ENCODE measurements at regions not wholly inside any gene's neighbourhood (a gene's known extent, or its start where the extent isn't known, plus 50 kb on each side); places are given as distances from the start of the nearest gene placed in this dataset.

DNA sequence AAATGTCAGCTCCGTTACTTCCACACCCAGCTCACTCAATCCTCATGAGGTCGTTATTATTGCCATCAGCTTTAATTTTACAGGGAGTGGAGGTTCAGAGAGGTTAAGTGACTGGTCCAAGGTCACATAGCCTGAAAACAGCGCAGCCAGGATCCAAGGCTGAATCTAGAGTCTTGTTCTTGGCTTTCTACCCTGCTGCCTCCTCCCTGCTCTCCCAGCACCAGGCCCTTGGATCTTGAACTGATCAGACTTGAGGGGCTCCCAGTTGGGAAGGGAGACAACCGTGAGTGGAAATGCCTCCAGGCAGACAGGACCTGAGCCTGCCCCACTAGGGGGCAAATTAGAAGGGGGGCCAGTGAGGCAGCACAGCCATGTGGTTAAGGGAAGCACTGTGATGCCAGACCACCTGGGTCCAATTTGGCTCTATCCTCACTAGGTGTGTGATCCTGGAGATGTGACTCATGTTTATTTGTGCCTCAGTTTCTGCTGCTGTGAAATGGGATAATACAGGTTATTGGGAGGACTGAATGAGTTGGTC is 135.6 kb upstream of the PTPN1 start:
- DNase-seq (ENCODE audit: low read depth) = no peak

DNA sequence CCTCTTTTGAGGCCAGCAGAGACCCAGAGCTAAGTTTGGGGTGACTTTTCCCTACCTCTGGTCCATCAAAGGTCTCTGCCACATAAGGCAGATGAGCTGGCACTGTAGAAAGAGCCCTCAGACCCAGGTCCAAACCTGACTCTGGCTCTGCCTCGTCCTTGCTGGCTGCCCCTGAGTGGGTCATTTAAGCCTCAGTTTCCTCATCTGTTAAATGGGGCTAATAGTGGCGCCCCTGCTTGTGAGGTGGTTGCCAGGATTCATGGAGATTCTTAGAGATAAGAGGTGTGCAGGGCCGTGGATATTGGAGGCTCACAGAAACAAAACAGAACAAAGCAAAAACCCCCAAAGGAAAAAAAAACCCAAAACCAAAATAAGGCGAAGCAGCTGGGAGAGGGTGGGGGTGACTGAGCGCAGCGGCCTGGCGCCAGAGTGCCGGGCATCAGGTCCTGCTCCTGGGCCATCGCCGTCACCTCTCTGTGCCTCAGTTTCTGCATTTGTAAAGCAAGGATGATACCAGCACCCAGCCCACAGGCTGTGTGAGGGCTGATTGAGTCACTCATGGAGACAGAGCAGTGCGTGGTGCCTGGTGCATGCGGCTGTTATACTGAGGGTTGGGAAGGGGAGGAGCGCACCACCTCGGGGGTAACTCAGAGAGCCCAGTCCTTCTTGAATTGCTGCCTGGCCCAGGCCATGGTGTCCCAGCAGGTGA is 133.8 kb upstream of the PTPN1 start:
- DNase-seq (ENCODE audit: low read depth) = no peak

DNA sequence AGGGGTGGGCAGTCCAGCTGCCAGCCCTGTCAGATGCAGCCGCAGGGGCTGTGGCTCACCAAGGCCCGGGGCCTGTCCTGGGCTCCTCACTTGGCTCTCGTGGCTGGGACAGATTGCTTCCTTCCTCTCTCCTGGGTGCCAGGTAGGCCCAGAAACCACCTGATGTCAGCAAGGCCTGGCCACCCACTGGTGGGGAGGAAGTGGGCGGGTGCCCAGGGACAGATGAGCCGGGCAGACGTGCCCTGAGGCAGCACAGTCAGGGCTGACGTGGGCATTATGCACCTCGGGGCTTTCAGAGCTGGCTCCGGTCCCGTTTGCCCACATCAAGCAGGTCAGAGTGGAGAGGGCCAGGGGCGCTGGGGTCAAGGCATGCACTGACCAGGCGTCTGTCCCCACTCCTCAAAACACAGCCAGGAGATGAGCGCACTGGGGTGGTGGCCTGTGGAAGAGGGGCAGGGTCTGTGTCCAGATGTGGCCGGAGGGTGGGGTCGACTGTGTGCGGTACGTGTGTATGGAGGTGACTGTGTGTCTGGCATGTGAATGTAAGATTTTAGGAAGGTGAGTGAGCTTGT is 133.2 kb upstream of the PTPN1 start:
- DNase-seq (ENCODE audit: low read depth) = no peak

DNA sequence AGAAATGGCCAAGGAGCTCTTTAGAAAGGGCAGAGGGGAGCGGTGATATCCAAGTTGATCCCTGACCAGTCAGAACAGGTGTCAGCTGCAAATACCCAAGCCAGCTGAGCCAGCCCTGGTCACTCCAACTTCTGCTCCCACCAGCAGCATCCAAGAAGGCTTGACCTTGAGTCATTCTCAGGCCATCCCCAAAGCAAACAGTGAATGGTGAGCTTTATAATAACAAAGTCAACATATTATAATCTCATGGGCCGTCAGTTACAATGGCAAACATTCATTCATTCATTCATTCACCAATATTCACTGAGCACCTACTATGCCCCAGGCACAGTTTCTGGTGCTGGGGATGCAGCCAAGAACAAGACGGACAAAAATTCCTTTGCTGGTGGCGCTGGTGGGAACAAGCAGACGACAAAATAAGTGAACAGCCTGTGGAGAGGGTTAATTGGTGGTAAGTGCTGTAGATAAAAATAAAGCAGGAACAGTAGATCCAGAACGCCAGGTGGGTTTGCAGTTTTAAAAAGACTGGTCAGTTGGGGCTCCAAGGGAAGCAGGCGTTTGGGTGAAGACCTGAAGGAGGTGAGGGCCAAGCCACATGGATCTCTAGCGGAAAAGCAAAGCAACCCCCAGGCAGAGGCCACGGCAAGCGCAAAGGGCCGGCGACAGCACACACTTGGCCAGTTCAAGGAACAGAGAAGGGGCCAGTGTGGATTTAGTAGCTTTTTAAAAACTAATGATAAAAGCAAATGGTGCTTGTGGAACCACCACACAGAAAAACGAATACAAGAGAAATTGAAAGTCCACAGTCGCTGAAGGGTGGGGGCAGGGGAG is 131.8 kb upstream of the PTPN1 start:
- no peak for DNase-seq (ENCODE audit: low read depth)

DNA sequence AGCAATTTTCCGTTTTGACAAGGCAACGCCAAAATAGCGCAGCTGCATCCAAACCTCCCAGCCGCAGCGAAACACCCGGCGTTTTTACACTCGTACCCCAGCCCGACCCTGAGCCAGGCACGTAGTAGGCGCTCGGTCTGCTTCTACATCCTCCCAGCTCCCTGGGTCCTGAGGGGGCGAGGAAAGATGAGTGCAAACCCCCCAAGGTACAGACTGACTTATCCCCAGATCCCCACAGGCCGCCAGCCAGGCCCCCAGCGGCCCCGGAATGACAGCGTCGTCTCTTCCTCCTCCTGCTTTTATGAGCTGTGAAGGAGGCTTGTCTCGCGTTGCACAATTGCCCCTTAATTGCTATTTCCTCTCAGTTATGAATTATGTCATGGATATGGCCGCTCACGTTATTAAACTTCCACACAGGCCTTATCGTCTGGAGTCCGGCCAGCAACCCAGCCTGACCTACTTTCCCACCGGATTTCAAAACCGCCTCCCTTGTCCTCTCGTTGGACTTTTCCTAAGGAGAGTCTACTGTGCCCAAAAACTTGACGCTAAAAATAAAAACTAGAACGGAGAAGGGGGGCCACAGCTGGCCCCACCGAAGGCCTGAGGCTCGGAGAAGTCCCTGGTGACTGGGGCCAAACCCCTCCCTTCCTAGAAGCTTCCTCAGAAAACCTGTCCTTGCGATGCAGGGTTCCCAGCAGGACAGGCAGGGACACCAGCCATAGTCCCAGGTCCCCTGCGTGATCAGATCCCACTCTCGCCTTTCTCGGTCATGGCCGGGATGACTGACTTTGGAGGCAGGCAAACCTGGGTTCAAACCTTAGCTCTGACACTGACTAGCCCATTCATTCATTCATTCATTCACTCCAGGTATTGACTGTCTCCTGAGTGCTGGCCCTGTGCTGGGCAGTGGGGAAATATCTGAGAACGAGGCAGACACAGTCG is 130.9 kb upstream of the PTPN1 start:
- peak; percentile 60 for DNase-seq (ENCODE audit: low read depth)

DNA sequence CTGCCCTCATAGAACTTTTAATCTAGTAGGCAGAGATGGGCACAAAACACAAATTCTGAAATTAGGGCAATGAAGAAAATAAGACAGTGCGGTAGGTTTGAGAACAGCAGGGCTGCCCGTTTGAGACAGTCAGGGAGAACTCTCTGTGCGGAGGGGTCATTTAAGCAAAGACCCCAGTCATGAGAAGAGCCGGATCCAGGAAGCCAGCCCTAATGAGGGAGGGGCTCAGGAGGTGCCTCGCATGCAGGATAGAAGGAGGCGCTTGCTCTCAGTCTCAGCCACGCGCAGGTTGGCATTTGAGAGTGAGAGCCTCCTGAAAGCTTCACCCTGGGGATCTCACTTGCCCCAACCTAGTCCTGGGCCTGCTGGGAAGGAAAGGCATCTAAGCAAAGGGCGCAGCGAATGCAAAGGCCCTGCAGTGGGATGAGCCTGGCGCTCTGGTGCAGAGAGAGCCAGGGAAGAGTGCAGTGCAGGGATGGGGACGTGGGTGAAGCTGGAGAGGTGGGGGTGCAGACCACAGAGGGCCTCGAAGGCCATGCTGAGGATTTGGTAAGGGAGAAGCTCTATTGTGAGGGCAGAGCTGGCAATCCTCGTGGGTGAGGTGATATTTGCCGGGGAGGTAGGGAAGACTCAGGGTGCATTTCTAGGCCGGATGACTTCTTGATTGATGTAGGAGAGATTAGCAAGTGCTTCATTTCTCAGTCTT is 130.0 kb upstream of the PTPN1 start:
- DNase-seq (ENCODE audit: low read depth) = no peak

DNA sequence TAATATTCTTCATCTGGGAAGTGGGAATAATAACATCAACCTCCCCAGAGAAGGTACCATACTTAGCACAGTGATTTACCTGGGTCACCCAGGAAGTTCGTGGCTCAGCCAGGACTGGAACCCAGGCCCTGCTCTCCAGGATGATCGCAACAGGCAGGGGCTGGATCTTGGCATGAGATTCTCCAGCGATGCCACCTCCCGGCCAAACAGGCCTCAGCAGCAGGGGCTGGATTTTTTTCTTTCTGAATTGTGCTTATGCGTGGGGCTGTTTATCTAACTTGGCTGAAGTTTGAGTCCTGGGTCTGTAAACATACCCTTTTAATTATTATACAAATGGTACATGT is 129.5 kb upstream of the PTPN1 start:
- no peak for DNase-seq (ENCODE audit: low read depth)

DNA sequence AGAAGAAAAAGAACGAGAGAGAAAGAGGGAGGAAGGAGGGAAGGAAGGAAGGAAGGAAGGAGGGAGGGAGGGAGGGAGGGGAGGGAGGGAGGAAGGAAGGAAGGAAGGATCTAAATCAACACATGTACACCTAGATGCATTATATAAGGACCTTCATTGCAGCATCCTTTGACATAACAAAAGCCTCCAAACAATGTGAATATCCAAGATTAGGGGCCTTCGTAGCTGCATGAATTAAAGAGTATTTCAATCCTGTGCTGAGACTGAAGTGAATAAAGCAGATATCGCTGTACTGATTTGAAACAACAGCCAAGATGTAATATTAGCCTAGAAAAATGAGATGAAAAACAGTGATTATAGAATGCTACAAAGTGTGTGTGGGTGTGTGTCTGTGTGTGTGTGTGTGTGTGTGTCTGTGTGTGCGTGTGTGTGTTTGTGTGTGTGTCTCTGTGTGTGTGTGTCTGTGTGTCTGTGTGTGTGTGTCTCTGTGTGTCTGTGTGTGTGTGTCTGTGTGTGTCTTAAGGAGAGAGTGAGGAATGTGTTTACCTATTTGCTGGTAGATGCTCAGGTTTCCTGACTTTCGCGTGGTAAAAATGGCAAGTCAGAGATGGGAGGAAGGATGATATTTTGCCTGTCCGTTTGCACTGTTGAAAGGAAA is 129.0 kb upstream of the PTPN1 start:
- no peak for DNase-seq (ENCODE audit: low read depth)

DNA sequence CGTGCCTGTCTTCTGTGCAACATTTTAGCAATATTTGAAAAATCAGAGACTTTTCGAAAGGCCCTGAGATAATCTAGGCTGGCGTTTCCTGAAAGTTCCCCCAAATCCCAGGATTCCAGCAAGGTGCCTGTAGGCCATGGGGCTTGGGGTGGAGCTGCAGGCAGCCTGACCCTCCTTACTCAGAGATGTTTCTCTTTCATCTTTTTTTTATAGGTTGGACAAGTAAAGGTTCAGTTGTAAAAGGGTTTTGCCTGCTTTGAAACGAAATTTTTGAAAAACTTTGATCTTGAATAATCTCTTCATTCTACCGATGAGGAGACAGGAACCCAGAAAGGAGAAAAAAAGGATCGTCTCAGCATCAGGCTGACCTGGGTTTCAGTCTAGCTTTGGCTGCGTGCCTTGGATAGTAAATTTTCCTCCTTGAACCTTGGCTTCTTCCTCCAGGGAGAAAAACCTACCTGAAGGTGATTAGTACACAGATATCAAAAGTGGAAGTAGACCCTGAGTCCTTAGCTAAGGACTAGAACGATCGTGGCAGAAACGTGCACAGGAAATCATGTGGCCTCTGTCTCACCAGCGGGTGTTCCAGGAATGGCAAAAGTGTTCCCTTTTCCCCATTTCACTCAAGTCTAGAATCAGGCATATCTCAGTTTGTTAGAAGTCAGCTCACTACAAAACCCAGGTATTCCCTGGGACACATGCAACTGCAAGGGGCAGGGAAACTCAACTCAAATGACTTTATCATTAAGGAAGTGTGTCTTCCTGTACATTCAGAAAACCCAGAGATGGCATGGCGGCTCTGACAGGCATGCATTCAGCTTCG is 128.2 kb upstream of the PTPN1 start:
- no peak for DNase-seq (ENCODE audit: low read depth)

DNA sequence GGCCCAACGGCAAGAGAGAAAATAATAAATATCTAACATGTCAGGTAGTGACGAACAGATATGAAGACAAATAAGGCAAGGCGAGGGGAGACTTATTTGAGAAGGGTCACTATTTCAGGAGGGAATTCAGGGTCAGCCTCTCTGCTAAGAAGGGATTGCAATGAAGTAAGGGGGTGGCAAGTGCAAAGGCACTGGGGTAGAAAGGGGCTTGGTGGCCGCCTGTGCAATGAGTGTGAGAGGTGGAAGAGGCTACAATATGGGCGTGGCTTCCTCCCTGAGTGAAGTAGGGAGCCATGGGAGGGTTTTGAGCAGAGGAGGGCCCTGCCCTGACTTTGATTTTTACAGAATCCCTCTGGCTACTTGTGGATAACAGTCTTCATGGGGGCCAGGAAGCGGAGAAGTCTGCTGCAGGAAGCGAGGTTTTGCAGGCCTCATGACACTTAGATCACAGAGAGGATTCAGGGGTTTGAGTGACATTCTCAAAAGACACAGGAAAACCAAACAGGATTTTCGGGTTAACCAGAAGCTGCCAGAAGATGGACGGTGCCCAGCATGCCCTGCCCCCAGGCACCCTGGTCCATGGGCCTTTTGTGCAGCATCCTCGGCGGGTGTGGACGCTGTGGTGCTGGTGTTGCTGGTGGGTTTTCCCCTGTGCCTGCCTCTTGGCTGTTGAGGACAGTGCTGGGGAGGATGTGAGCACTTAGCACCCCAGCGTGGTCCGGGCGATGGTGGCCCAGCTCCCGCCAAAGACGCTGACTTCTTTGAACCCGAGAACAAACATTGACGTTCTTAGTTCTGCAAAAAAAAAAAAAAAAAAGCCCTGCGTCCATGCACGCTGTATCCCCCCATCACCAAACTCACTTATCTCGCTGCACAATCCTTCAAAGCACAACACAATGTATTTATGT is 124.2 kb upstream of the PTPN1 start:
- DNase-seq (ENCODE audit: low read depth) = no peak

DNA sequence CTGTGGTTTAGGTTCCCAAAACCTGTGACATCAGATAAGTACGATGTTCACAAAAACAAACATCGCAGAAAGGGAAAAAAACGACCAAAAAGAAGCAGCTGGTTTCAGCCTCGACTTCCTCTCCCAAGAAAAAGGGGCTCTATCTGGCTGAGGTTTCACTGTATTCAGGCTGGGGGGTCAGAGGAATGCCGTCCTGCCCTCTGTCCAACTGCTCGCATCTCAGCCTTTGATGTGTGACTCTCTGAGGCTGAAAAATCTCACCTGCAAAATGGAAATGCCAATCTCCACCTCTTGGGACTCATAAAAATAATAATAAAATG is 123.6 kb upstream of the PTPN1 start:
- DNase-seq (ENCODE audit: low read depth) = no peak

DNA sequence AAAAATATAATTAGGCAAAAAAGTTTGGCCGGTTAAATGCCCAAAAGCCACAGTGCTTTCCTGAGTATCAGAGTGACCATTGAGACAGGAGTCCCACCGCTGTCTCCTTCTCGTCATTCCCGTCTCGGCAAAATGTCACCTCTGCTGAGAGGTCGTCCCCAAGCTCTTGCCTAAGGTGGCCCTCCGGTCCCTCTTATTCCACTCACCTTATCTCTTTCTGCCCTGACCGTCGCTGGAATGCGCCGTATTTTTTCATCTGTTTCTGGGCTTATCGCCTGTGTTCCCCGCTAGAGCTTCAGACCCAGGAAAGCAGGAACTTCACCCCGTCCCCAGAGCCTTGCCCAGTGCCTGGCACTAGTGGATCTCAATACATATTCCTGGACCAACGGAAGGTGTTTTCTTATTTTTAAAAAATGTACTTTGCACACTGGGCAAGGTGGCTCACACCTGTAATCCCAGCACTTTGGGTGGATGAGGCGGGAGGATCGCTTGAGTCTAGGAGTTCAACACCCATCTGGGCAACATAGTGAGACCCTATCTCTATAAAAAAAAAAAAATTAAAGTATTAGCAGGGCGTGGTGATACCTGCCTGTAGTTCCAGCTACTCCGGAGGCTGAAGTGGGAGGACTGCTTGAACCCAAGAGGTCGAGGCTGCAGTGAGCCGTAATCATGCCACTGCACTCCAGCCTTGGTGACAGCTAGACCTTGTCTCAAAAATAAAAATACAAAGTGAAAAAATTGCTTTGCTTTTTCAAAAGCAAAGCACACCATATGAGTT is 122.8 kb upstream of the PTPN1 start:
- no peak for DNase-seq (ENCODE audit: low read depth)

DNA sequence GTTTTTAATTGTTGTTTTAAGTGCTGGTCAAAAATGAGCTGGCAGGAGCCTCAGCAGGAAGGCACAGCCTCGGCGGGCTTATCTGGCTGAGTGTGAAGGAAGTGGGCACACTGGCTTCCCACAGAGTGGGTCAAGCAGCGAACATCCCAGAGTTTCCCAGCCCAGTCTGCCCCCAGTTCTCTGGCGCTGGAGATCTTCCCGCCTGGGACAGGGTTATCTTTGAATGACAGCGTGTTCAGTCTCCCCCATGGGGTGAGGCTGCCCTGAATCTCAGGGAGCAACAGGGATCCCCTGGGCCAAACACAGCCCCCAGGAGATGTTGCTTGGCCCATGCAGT is 122.2 kb upstream of the PTPN1 start:
- DNase-seq (ENCODE audit: low read depth) = no peak

DNA sequence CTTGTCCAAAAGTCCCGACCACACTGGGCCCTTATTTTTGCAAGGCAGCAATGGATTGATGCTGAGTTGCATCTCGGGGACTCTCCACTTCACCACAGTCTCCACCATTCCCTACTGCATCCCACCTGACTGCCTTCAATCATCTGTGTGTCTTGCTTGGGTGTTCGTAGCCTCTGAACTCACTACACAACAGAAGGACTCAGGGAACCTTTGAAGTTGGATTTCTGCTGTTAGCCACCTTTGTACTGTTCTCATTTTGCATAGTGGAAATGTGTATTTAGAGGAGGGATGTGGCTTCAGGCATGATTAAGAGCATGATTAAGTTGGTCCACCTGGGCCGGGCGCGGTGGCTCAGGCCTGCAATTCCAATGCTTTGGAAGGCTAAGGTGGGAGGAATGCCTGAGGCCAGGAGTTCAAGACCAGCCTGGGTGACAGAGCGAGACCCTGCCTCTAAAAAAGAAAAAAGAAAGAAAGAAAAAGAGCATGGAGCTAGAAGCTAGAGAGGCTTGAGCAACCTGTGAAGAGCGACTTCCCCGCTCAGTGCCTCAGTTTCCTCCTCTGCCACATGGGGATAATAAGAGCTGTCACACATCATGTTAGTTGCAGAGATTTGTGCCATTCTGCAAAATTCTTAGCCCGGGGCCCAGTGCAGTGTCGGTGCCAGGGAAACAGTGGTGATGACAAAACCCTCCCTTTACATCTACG is 121.3 kb upstream of the PTPN1 start:
- no peak for DNase-seq (ENCODE audit: low read depth)

DNA sequence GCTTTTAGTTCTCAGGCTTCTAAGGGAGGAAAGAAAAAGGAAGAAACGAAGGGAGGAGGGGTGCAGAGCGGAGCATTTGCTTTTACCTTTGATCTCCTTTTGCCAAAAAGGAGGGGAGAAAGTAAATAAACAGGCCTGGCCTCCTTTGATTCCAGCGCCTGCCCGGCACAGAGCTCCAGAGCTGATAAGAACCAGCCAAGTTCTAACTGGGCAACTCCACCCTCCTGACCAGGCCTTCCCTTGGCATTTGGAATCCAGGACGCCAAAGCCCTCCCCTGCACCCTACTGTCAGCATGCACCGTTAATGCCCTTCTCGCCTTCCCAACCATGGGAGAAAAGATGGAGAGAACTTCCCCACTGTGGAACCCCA is 120.8 kb upstream of the PTPN1 start:
- DNase-seq (ENCODE audit: low read depth) = no peak

DNA sequence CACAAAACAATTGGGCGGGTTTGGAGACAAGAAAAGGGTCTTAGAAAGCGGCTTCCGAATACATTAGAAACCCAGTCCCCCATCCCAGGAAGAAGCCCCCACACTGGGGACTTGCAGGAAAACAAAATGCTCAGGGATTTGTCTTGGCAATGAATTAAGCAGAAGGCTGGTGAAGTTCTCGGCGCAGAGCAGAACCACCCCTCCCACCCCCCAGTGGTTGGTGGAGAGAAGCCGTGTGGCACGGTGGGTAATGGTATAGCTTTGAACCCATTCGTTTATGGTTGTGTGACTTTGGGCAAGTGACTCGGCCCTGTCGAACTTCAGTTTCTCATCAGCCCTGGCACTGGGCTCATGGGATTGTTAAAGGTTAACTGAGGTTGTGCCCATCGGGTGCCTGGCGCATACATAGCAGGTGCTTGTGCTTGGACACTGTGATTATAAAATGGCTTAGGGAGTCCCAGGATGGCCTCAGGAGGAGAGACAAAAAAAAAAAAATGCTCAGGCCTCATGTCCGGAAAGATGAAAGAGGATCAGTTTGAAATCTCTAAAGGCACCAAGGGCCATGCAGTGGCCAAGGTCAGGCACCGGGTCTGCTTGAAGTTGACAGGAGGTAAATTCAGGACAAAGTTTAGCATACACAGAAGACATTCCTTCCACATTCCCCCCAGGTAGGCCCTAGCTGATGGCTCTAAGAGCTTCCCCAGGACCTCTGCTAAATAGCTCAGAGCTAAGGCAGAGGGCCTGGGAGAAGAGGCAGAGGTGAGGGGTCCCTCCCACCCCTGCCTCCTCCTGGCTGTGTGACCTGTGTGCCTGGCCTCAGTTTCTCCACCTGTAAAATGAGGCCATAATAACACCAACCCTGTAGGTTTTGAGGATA is 120.1 kb upstream of the PTPN1 start:
- DNase-seq (ENCODE audit: low read depth) = no peak
